Activated CD4-positive, alpha-beta T cell treated with anti-CD3 and anti-CD28 coated beads, Interleukin-2, Interleukin-6, amounts not matched to agents 100 ng/mL and 50 ng/mL, durations not matched to agents 16 hours and 8 hours (primary cell): ENCODE measurements at regions not wholly inside any gene's neighbourhood (a gene's known extent, or its start where the extent isn't known, plus 50 kb on each side); places are given as distances from the start of the nearest gene placed in this dataset.
"Not testable (repeated sequence)": the region's sequence is repeated elsewhere in the genome, so short reads cannot be mapped to it uniquely, and the experiment has no call there.

Experiments
- DNase-seq: peaks from one replicate; pipeline ENCODE4 v3.0.0-alpha.2; 2020

GRCh38 chr5:126098330-126099017 lies 324.7 kb upstream of the GRAMD2B start:
- DNase-seq, result no peak

- no peak for DNase-seq
These were observed 324.1 kb upstream of the GRAMD2B start for GRCh38 chr5:126099077-126099476.

DNA sequence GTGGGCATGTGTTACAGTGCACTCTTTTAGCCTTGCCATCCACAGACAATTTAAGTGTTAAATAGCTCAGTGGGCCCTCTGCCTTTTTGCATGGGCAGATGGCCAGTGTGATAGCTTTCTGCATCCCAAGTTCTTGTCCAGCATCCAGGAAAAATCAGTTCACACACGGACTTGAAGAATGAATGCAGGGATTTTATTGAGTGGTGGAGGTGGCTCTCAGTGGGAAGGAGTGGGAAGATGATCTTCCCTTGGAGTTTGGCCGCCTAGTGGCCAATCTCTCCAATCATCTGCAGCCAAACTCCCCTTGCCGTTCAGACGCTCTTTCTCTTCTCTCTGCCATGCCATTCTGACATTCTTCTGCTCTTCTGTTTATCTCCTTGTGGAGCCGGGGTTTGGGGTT lies 322.4 kb upstream of the GRAMD2B start:
- no peak for DNase-seq

DNA sequence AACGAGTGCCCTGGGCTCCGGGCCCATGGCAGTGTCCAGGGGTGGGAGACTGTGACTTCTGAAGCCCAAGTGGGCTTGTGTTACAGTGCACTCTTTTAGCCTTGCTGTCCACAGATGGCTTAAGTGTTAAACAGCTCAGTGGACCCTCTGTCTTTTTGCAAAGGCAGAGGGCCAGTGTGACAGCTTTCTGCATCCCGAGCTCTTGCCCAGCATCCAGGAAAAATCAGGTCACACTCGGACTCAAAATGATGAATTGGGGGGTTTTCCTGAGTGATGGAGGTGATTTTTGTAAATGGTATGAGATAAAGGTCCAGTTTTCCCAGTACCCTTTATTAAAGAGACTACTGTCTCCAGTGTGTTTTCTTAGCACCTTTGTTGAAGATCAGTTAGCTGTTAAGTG lies 321.3 kb upstream of the GRAMD2B start:
- DNase-seq, result no peak

DNA sequence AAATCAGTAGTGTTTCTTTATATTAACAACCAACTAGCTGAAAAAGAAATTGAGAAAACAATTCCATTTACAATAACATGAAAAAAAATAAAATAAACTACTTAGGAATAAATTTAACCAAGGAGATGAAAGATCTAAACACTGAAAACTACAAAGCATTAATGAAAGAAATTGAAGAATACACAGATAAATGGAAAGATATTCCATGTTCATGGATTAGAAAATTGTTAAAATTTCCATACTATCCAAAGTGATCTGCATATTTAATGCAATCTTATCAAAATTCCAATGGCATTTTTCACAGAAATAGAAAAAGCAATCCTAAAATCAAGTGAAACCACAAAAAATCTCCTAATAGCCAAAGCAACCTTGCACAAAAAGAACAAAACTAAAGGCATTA lies 320.2 kb upstream of the GRAMD2B start:
- DNase-seq, result no peak

GRCh38 chr5:126103868-126104267 lies 319.3 kb upstream of the GRAMD2B start:
- no peak for DNase-seq

DNA sequence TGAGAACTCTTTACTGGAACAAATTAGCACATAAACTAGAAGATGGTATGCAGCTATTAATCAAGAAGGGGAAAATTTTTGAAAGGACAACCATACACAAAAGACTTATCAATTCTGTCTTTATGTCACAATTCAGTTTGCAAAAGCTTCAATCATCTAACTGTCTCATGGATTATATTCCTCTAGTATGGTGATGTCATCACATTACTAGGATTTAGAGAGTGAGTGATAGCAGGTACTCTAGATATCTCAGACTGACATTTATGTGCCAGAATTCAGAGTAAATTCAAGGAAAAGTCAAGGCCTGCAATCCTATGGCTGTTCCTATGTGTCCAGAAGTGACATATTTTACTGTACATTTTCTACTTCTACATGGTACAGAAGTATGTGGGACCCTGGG lies 318.9 kb upstream of the GRAMD2B start:
- DNase-seq, result no peak

GRCh38 chr5:126104951-126105350 lies 318.3 kb upstream of the GRAMD2B start:
- no peak for DNase-seq

GRCh38 chr5:126106029-126106428 lies 317.2 kb upstream of the GRAMD2B start:
- no peak for DNase-seq

DNA sequence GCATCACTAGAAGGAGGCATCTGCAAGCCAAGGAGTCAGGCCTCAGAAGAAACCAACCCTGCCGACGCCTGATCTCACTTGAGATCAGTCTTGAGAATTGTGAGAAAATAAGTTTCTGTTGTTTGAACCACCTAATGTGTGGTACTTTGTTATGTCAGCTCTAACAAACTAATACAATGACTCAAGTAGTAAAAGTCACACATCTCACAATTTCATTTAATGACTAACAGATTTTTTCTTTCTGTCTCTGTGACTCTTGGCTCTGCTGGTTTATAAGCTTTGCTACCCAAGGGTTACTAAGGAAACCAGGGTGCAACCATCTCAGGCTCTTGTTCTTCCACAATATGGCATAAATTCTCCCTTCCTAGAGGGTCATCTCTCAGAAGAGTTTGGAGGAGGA lies 315.8 kb upstream of the GRAMD2B start:
- no peak for DNase-seq

GRCh38 chr5:126108470-126108869 lies 314.7 kb upstream of the GRAMD2B start:
- DNase-seq, result no peak

GRCh38 chr5:126115059-126115629 lies 308.1 kb upstream of the GRAMD2B start:
- DNase-seq, result no peak

GRCh38 chr5:126117044-126117443 lies 306.2 kb upstream of the GRAMD2B start:
- no peak for DNase-seq

- DNase-seq, result no peak
These were observed 303.2 kb upstream of the GRAMD2B start for GRCh38 chr5:126119887-126120442.

DNA sequence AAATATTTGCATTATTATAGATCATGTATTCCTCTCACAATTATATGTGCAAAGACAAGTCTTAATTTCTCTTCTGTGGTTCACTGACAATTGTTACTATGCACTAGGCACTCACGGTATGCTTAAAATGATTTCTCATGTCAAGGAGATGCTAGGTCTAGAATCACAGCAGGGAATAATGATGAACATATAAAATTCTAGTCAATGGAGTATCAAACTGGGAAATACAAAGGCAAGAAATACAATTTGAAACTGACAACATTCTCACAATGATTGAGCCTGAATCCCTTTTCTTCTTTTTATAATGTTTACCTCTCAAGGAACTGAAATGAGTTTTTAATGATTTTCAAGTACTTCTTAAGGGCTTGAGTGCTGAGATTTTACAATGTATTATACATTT lies 302.3 kb upstream of the GRAMD2B start:
- no peak for DNase-seq

DNA sequence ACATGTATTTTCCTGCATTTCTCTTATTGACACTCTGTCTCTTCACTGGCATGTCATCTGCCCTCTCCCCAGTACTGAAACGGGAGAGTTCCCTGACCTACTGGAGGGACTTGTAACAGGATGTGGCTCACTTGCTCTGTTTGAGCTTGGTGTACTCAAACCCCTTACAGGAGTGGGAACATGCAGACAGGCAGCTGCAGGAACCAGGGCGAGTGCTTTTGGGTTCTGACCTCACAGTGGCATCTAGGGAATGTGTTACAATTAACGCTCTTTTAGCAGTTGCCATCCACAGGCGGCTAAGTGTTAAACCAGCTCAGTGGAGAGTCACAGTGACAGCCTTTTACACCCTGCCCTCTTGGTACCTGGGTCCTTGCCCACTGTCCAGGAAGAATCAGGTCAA lies 300.3 kb upstream of the GRAMD2B start:
- no peak for DNase-seq

- no peak for DNase-seq
These were observed 298.4 kb upstream of the GRAMD2B start for GRCh38 chr5:126124706-126125345.

DNA sequence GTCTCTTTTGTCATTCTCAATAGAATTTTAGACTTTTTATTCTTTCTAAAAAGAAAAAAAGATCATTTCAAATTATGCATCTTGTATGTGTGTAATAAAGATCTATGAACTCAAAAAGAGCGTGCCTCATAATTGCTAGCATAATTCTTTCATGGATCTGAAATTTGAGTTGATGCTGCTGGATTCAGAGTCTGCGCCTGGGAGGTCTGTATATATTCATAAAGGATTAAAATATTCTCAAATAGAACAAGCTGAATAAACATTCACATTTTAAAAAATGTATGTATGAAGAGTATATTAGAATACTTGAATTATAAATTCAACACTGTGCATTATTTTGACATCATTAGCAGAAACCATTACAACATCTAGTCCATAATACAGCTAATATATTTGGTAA lies 297.8 kb upstream of the GRAMD2B start:
- DNase-seq, result no peak

- no peak for DNase-seq
These were observed 296.6 kb upstream of the GRAMD2B start for GRCh38 chr5:126126574-126126973.

DNA sequence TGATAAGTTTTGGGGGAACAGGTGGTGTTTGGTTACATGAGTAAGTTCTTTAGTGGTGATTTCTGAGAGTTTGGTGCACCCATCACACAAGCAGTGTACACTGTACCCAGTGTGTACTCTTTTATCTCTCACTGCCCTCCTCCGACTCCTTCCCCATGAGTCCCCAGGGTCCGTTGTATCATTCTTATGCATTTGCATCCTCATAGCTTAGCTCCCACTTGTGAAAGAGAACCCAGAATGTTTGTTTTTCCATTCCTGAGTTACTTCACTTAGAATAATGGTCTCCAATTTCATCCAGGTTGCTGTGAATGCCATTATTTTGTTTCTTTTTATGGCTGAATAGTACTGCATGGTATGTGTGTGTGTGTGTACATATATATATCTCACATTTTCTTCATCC lies 295.8 kb upstream of the GRAMD2B start:
- not testable (repeated sequence) for DNase-seq

GRCh38 chr5:126129431-126129830 lies 293.8 kb upstream of the GRAMD2B start:
- no peak for DNase-seq

DNA sequence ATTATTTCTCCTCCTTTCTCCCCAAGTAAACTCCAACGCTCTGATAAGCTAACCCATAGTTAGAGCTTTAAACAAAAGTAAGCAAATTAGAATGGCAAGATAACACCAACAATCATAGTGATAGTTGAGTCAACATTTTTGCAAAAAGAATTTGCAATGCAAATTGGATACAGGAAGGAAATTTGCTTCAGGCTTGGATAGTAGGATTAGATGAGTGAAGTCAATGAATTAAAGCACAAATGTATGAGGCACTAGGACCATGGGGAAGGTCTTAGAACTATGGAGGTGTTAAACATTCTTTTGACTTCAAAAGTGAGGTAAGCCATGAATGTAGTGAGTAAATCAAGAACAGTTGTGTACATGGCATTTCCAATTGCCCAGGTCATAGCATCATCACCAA lies 289.8 kb upstream of the GRAMD2B start:
- no peak for DNase-seq

DNA sequence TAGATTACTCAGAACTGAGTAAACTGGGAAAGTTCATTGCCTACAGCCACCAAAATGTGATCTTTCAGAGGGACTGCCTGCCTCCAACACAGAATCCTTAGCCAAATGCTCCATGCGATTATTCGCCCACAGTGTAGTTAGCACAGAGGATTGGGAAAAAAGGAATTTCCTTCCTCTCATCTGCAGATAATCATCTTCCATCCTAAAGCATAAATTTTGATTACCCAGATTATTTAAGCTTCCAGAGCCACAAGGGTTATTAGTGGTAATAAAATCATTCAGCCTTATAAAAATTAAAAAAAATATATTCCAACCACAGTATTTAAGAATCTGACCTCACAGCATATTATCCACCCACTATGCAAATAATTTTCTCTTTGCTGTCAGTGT lies 285.3 kb upstream of the GRAMD2B start:
- DNase-seq, result no peak

GRCh38 chr5:126138281-126138931 lies 284.8 kb upstream of the GRAMD2B start:
- DNase-seq, result no peak
